Activated B cell treated with CpG ODN at 0.5 μM for 24 hours (primary cell): ENCODE measurements at regions not wholly inside any gene's neighbourhood (a gene's known extent, or its start where the extent isn't known, plus 50 kb on each side); places are given as distances from the start of the nearest gene placed in this dataset.

Source experiments
- ATAC-seq: fragments of 200-7000 bp; cut with Tn5 transposase; one replicate; pipeline ENCODE4 v1.10.0; 2021; ENCODE audit warnings: low read depth, mild to moderate bottlenecking, moderate library complexity
- CTCF ChIA-PET: fragments of 350-600 bp; sonication (Branson Sonifier 250); formaldehyde crosslinking; loops from one replicate; lab custom pipeline; 2021; ENCODE audit warnings: antibody characterized with exemption; lab: Charles Lee
- POLR2A ChIA-PET: fragments of 350-600 bp; sonication (Branson Sonifier 250); formaldehyde crosslinking; loops from one replicate; lab custom pipeline; 2021; ENCODE audit warnings: antibody characterized with exemption; lab: Charles Lee
- DNase-seq: peaks from one replicate; pipeline ENCODE4 v3.0.0; 2022
- H3K27ac Mint-ChIP-seq: one replicate; pipeline ENCODE4 v1.8.0; 2020; ENCODE audit warnings: mixed read lengths
- H3K27me3 Mint-ChIP-seq: one replicate; pipeline ENCODE4 v1.8.0; 2021; ENCODE audit warnings: mixed read lengths
- H3K36me3 Mint-ChIP-seq: one replicate; pipeline ENCODE4 v1.8.0; 2021; ENCODE audit warnings: low read depth, mixed read lengths
- H3K4me1 Mint-ChIP-seq: one replicate; pipeline ENCODE4 v1.8.0; 2021; ENCODE audit warnings: mixed read lengths
- H3K4me3 Mint-ChIP-seq: one replicate; pipeline ENCODE4 v1.8.0; 2020; ENCODE audit warnings: mild to moderate bottlenecking, mixed read lengths
- H3K9me3 Mint-ChIP-seq: one replicate; pipeline ENCODE4 v1.8.0; 2020; ENCODE audit warnings: mixed read lengths
- CTCF ChIP-seq: fragments of 200-600 bp; IDR thresholded peaks from one replicate; pipeline ENCODE4 v1.8.0; 2022; ENCODE audit warnings: antibody characterized with exemption, mild to moderate bottlenecking
- intact Hi-C: fragments of 100-400 bp; cut with micrococcal nuclease; formaldehyde crosslinking; loops from one replicate; pipeline ENCODE4 v1.15.1; 2024

- DNase-seq: no peak
- POLR2A ChIA-PET: no interaction called here
- intact Hi-C loops: no loop called here
- Mint-ChIP-seq H3K27ac (no peak overlapping the region), H3K27me3 (no peaks in the 10 kb centered on the region), H3K9me3 (no peaks in the 10 kb centered on the region), H3K4me3 (no peak overlapping the region), H3K4me1 (no peaks in the 10 kb centered on the region), H3K36me3 (no peaks in the 10 kb centered on the region)
- CTCF ChIA-PET: no interaction called here
- no peak for TF ChIP-seq CTCF
- ATAC-seq: no peak
Observed at GRCh38 chr4:19631814-19632213, 619.9 kb upstream of the SLIT2 start.

- intact Hi-C loops: no loop called here
- Mint-ChIP-seq H3K27me3 (no peaks in the 10 kb centered on the region), H3K4me3 (no peak overlapping the region), H3K27ac (no peak overlapping the region), H3K9me3 (peaks cover 27% of the 10 kb centered on the region), H3K4me1 (no peaks in the 10 kb centered on the region), H3K36me3 (no peaks in the 10 kb centered on the region)
- ChIA-PET POLR2A (no interaction called here), CTCF (no interaction called here)
- ATAC-seq: no peak
- TF ChIP-seq CTCF: no peak
- no peak for DNase-seq
Observed at GRCh38 chr4:19623866-19624265, 627.8 kb upstream of the SLIT2 start.

GRCh38 chr4:19615086-19615689 lies 636.5 kb upstream of the SLIT2 start:
- Mint-ChIP-seq H3K27ac (no peak overlapping the region), H3K9me3 (peaks cover 15% of the 10 kb centered on the region), H3K4me3 (no peak overlapping the region), H3K4me1 (no peaks in the 10 kb centered on the region), H3K36me3 (no peaks in the 10 kb centered on the region), H3K27me3 (no peaks in the 10 kb centered on the region)
- POLR2A ChIA-PET: no interaction called here
- intact Hi-C loops: no loop called here
- CTCF ChIA-PET: no interaction called here
- DNase-seq (no peak), ATAC-seq (no peak)
- no peak for TF ChIP-seq CTCF

DNA sequence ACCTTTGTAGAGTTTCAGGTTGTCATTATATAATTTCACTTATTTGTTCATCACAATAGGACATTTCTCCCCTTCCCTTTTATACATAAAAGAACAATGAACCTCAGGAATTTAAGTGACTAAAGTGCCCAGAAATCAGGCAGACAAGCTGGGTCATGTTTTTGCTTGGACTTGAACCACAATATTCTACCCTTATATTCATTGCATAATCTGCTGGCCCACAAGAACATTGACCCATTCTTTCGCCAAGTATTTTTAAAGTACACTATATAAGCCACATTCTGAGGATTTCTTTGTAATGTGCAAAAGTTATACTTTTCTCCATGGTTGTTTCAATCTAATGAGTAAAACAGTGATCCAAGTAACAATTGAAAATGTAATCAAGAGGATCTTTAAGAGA lies 637.5 kb upstream of the SLIT2 start:
- H3K27me3 Mint-ChIP-seq: no peaks in the 10 kb centered on the region
- peaks cover 15% of the 10 kb centered on the region for H3K9me3 Mint-ChIP-seq
- H3K27ac Mint-ChIP-seq: no peak overlapping the region
- H3K4me3 Mint-ChIP-seq: no peak overlapping the region
- H3K4me1 Mint-ChIP-seq: no peaks in the 10 kb centered on the region
- DNase-seq (no peak), ATAC-seq (no peak)
- ChIA-PET CTCF (no interaction called here), POLR2A (no interaction called here)
- TF ChIP-seq CTCF: no peak
- H3K36me3 Mint-ChIP-seq: no peaks in the 10 kb centered on the region
- intact Hi-C loops: no loop called here

- intact Hi-C loops: no loop called here
- H3K9me3 Mint-ChIP-seq: no peaks in the 10 kb centered on the region
- ChIA-PET POLR2A (no interaction called here), CTCF (no interaction called here)
- no peaks in the 10 kb centered on the region for H3K4me1 Mint-ChIP-seq
- no peak for DNase-seq
- no peak for ATAC-seq
- TF ChIP-seq CTCF: no peak
- no peak overlapping the region for H3K27ac Mint-ChIP-seq
- H3K36me3 Mint-ChIP-seq: no peaks in the 10 kb centered on the region
- no peak overlapping the region for H3K4me3 Mint-ChIP-seq
- H3K27me3 Mint-ChIP-seq: no peaks in the 10 kb centered on the region
Observed at GRCh38 chr4:19596342-19596741, 655.4 kb upstream of the SLIT2 start.
